ENCODE measurements at regions not wholly inside any gene's neighbourhood (a gene's known extent, or its start where the extent isn't known, plus 50 kb on each side); places are given as distances from the start of the nearest gene placed in this dataset.

DNA sequence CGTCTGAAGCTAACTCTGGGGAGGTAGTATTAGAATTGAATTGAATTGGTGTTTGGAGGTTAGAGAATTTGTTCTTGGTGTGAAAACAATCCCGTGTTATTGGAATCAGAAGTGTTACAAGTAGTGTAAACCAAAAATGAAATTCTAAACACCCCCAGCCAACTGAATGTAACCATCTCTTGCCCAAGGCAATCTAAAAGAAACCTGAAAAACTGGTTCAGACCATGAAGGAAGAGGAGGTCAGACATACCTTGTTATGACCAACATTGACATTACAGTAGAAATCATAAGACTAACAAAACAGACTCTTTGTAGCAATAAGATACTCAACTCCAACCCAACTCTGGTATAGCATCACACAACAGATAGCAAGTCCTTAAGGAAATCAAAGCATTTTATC, 159.0 kb downstream of the TUSC1 start:
- TF ChIP-seq NFRKB (IDR thresholded peaks at IDR 0.05), result no peak
- TF ChIP-seq, protein P1, sequence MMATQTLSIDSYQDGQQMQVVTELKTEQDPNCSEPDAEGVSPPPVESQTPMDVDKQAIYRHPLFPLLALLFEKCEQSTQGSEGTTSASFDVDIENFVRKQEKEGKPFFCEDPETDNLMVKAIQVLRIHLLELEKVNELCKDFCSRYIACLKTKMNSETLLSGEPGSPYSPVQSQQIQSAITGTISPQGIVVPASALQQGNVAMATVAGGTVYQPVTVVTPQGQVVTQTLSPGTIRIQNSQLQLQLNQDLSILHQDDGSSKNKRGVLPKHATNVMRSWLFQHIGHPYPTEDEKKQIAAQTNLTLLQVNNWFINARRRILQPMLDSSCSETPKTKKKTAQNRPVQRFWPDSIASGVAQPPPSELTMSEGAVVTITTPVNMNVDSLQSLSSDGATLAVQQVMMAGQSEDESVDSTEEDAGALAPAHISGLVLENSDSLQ (IDR thresholded peaks at IDR 0.05), result no peak

Measured in HEK293T (cell line).